Endothelial cell of umbilical vein (primary cell): ENCODE measurements at regions not wholly inside any gene's neighbourhood (a gene's known extent, or its start where the extent isn't known, plus 50 kb on each side); places are given as distances from the start of the nearest gene placed in this dataset.

ENCODE experiments used
- BruUV-seq: library from RNA; stranded (reverse); fragments of 400-500 nt; replicated peaks from 2 replicates; lab custom pipeline; 2021; lab: Mats Ljungman, UMichigan
- CTCF ChIA-PET: fragments of 300-600, 350-600 bp; sonication (Branson Sonifier 250); formaldehyde crosslinking; loops from one replicate; lab custom pipeline; 2021; ENCODE audit warnings: antibody characterized with exemption, inconsistent platforms; lab: Charles Lee
- POLR2A ChIA-PET: fragments of 300-600, 350-600 bp; sonication (Branson Sonifier 250); formaldehyde crosslinking; loops from one replicate; lab custom pipeline; 2021; ENCODE audit warnings: antibody characterized with exemption, inconsistent platforms; lab: Charles Lee
- DNase-seq: peaks from one replicate; pipeline ENCODE4 v3.0.0-alpha.2; 2011; ENCODE audit warnings: low read depth, low spot score
- FAIRE-seq: peaks from 2 replicates; lab custom pipeline; 2011; peaks lifted over from hg19 to GRCh38; lab: Jason Lieb, UNC
- H2AFZ ChIP-seq: 2 replicates; pipeline ENCODE4 v1.6.0; 2012; ENCODE audit warnings: low read depth, low read length, control low read depth, inconsistent platforms
- H3K27ac ChIP-seq: 2 replicates; pipeline ENCODE4 v1.5.1; 2011; ENCODE audit warnings: low read depth, mild to moderate bottlenecking, control low read depth, low read length, moderate library complexity; ENCODE audit not compliant: insufficient read depth
- H3K27me3 ChIP-seq, 2 experiments: 2 replicates each; pipeline versions ENCODE4 v1.6.0 to v1.6.1; 2011; ENCODE audit warnings: low read length in 2 of 2, mixed read lengths in 1 of 2; ENCODE audit not compliant: control insufficient read depth in 2 of 2, insufficient read depth in 2 of 2
- H3K36me3 ChIP-seq, 2 experiments: 2 replicates in 1 of 2; 3 replicates in 1 of 2; pipeline ENCODE4 v1.5.1; 2011; ENCODE audit warnings: low read length in 2 of 2, mild to moderate bottlenecking in 1 of 2, moderate library complexity in 1 of 2; ENCODE audit not compliant: control insufficient read depth in 2 of 2, insufficient read depth in 2 of 2; ENCODE audit errors: extremely low read depth in 1 of 2
- H3K4me1 ChIP-seq: 3 replicates; pipeline ENCODE4 v1.5.1; 2011; ENCODE audit warnings: mild to moderate bottlenecking, low read length; ENCODE audit not compliant: control insufficient read depth, insufficient read depth; ENCODE audit errors: extremely low read depth
- H3K4me2 ChIP-seq: 2 replicates; pipeline ENCODE4 v1.6.1; 2011; ENCODE audit warnings: low read length, control low read depth, mixed read lengths; ENCODE audit not compliant: insufficient read depth
- H3K4me3 ChIP-seq, 3 experiments: fragments of 200-600 bp in 1 of 3; sonication (generic), shearing (Covaris generic) in 1 of 3; replicated peaks in 1 of 3; 2 replicates each; pipeline ENCODE4 v1.5.1; 2011 to 2016; ENCODE audit warnings: control low read depth in 3 of 3, low read length in 3 of 3, mild to moderate bottlenecking in 2 of 3, inconsistent platforms in 1 of 3, low read depth in 1 of 3, moderate library complexity in 1 of 3; ENCODE audit not compliant: insufficient read depth in 1 of 3
- H3K79me2 ChIP-seq: 2 replicates; pipeline ENCODE4 v1.6.0; 2012; ENCODE audit warnings: low read length, inconsistent platforms; ENCODE audit not compliant: control insufficient read depth, insufficient read depth
- H3K9ac ChIP-seq: replicated peaks from 2 replicates; pipeline ENCODE3; 2011; ENCODE audit warnings: low read length, control low read depth; ENCODE audit not compliant: insufficient read depth; ENCODE audit errors: extremely low read depth
- H3K9me1 ChIP-seq: replicated peaks from 3 replicates; pipeline ENCODE4 v1.6.0; 2011; ENCODE audit warnings: mild to moderate bottlenecking, low read length; ENCODE audit not compliant: control insufficient read depth, insufficient read depth; ENCODE audit errors: extremely low read depth
- H3K9me3 ChIP-seq: replicated peaks from 2 replicates; pipeline ENCODE4 v1.5.1; 2012; ENCODE audit warnings: low read length, inconsistent platforms; ENCODE audit not compliant: control insufficient read depth, insufficient read depth
- H4K20me1 ChIP-seq: replicated peaks from 2 replicates; pipeline ENCODE3; 2011; ENCODE audit warnings: mild to moderate bottlenecking, low read length; ENCODE audit not compliant: control insufficient read depth, insufficient read depth; ENCODE audit errors: extremely low read depth
- CTCF ChIP-seq, 2 donors: IDR thresholded peaks; 1 replicate in 1 of 2; 2 replicates in 1 of 2; pipeline ENCODE4 v1.5.1; 2011; ENCODE audit warnings: low read length in 2 of 2, mild to moderate bottlenecking in 2 of 2, moderate library complexity in 2 of 2, control low read depth in 1 of 2, inconsistent platforms in 1 of 2, low read depth in 1 of 2; ENCODE audit not compliant: insufficient read depth in 1 of 2; ENCODE audit errors: extremely low read depth in 1 of 2
- EZH2 ChIP-seq: IDR thresholded peaks from 2 replicates; pipeline ENCODE4 v1.6.1; 2012; ENCODE audit warnings: borderline replicate concordance, low read depth, mild to moderate bottlenecking, moderate library complexity, low read length, inconsistent platforms; ENCODE audit not compliant: severe bottlenecking
- FOS ChIP-seq: IDR thresholded peaks from 2 replicates; pipeline ENCODE4 v1.6.1; 2011; ENCODE audit warnings: mild to moderate bottlenecking, low read length, moderate library complexity, borderline replicate concordance; ENCODE audit not compliant: insufficient read depth
- GATA2 ChIP-seq: IDR thresholded peaks from 2 replicates; pipeline ENCODE4 v1.7.0; 2011; ENCODE audit warnings: low read depth, mild to moderate bottlenecking, moderate library complexity, mixed read lengths, low read length; ENCODE audit not compliant: insufficient read length, insufficient read depth
- JUN ChIP-seq: IDR thresholded peaks from 2 replicates; pipeline ENCODE4 v1.6.1; 2011; ENCODE audit warnings: borderline replicate concordance, low read depth; ENCODE audit not compliant: insufficient read length, insufficient read depth
- MYC ChIP-seq: IDR thresholded peaks from one replicate; pipeline ENCODE4 v1.6.1; 2011; ENCODE audit warnings: mild to moderate bottlenecking, low read depth, low read length
- POLR2A ChIP-seq: IDR thresholded peaks from 2 replicates; pipeline ENCODE4 v1.6.1; 2012; ENCODE audit warnings: low read depth, mild to moderate bottlenecking, control low read depth, low read length
- POLR2AphosphoS5 ChIP-seq: IDR thresholded peaks from 2 replicates; pipeline ENCODE4 v1.6.1; 2012; ENCODE audit warnings: low read depth, mild to moderate bottlenecking, control low read depth, low read length, moderate library complexity; ENCODE audit not compliant: insufficient read depth
- dilution Hi-C: fragments of 300-500 bp; cut with MboI; formaldehyde crosslinking; loops from one replicate; pipeline ENCODE4 v1.15.0; 2019; ENCODE audit warnings: low sequenced_read_pairs; ENCODE audit not compliant: extremely low pct_ligation_motif_present
- intact Hi-C: fragments of 100-400 bp; cut with micrococcal nuclease; formaldehyde crosslinking; loops from one replicate; pipeline ENCODE4 v1.10.0; 2022
- TF ChIP-seq, protein P1 (sequence below): IDR thresholded peaks from 2 replicates; pipeline ENCODE4 v1.6.1; 2011; ENCODE audit not compliant: insufficient read depth, insufficient read length

GRCh38 chr1:233448109-233448689 lies 120.7 kb downstream of the MAP3K21 start:
- Histone ChIP-seq H3K36me3 (no peaks in the 10 kb centered on the region), H3K4me1 (no peaks in the 10 kb centered on the region), H3K79me2 (no peaks in the 10 kb centered on the region), H3K27me3 (no peaks in the 10 kb centered on the region), H3K27ac (no peak overlapping the region), H3K9ac (no peak overlapping the region), H3K9me3 (no peaks in the 10 kb centered on the region), H3K4me3 (no peak overlapping the region), H4K20me1 (no peaks in the 10 kb centered on the region), H3K4me2 (no peak overlapping the region), H3K9me1 (no peaks in the 10 kb centered on the region), H2AFZ (no peak overlapping the region)
- intact Hi-C loops (no loop called here), dilution Hi-C loops (no loop called here)
- BruUV-seq: no TSS peak
- POLR2A ChIA-PET: no interaction called here
- TF ChIP-seq EZH2 (no peak), POLR2A (no peak), FOS (no peak), GATA2 (no peak), CTCF (IDR thresholded peaks at IDR 0.05; ENCODE audit: extremely low read depth in 1 of 2, insufficient read depth in 1 of 2, low read depth in 1 of 2, low read length in 2 of 2) (no peak), JUN (no peak)
- DNase-seq (no peak), FAIRE-seq (no peak)
- CTCF ChIA-PET: no interaction called here

GRCh38 chr1:233452724-233453123 lies 125.2 kb downstream of the MAP3K21 start:
- H3K4me3 ChIP-seq: no peak overlapping the region
- no peaks in the 10 kb centered on the region for H3K4me1 ChIP-seq
- CTCF ChIA-PET: interaction anchor here (1.1 kb wide), 1 partner anchor 11 kb away, joined by 3 read pairs; no protein-coding TSS in a partner anchor
- intact Hi-C loops (no loop called here), dilution Hi-C loops (no loop called here)
- no peaks in the 10 kb centered on the region for H3K9me3 ChIP-seq
- TF ChIP-seq MYC: no peak
- TF ChIP-seq POLR2AphosphoS5: no peak
- TF ChIP-seq, protein P1, sequence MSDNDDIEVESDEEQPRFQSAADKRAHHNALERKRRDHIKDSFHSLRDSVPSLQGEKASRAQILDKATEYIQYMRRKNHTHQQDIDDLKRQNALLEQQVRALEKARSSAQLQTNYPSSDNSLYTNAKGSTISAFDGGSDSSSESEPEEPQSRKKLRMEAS: no peak
- TF ChIP-seq JUN: no peak
- TF ChIP-seq GATA2: no peak
- no peak overlapping the region for H3K4me2 ChIP-seq
- no peaks in the 10 kb centered on the region for H3K27me3 ChIP-seq
- POLR2A ChIA-PET: no interaction called here
- FAIRE-seq (no peak), DNase-seq (no peak)
- H4K20me1 ChIP-seq: no peaks in the 10 kb centered on the region
- no peak overlapping the region for H2AFZ ChIP-seq
- H3K27ac ChIP-seq: no peak overlapping the region
- BruUV-seq: no TSS peak
- no peaks in the 10 kb centered on the region for H3K9me1 ChIP-seq
- H3K79me2 ChIP-seq: no peaks in the 10 kb centered on the region
- no peak overlapping the region for H3K9ac ChIP-seq
- no peaks in the 10 kb centered on the region for H3K36me3 ChIP-seq
